ENCODE measurements at regions not wholly inside any gene's neighbourhood (a gene's known extent, or its start where the extent isn't known, plus 50 kb on each side); places are given as distances from the start of the nearest gene placed in this dataset.

DNA sequence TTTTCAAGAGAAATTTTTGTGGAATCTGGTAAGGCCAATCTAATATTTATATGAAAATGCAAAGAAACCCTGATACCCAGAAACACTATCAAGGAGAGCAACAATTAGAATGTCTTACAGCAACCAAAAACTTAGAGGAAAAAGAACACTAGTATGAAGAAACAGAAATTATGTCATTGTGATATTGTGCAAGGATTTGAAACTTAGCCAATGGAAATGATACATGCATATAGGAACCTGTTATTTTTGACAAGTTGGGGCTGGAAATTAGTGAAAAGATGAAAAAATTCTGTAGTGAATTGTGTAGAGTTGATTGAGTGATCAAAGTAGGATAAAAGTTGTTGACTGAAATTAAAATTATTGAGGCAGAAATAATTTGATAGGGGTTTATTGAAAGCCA, 792.6 kb upstream of the SLITRK6 start:
- TF ChIP-seq, protein P1, sequence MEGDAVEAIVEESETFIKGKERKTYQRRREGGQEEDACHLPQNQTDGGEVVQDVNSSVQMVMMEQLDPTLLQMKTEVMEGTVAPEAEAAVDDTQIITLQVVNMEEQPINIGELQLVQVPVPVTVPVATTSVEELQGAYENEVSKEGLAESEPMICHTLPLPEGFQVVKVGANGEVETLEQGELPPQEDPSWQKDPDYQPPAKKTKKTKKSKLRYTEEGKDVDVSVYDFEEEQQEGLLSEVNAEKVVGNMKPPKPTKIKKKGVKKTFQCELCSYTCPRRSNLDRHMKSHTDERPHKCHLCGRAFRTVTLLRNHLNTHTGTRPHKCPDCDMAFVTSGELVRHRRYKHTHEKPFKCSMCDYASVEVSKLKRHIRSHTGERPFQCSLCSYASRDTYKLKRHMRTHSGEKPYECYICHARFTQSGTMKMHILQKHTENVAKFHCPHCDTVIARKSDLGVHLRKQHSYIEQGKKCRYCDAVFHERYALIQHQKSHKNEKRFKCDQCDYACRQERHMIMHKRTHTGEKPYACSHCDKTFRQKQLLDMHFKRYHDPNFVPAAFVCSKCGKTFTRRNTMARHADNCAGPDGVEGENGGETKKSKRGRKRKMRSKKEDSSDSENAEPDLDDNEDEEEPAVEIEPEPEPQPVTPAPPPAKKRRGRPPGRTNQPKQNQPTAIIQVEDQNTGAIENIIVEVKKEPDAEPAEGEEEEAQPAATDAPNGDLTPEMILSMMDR (IDR thresholded peaks at IDR 0.05): no peak
- no peak for TF ChIP-seq POLR2A (IDR thresholded peaks at IDR 0.05)

All from body of pancreas (tissue), 4 donors.